ENCODE measurements at regions not wholly inside any gene's neighbourhood (a gene's known extent, or its start where the extent isn't known, plus 50 kb on each side); places are given as distances from the start of the nearest gene placed in this dataset.
"Not testable (repeated sequence)": the region's sequence is repeated elsewhere in the genome, so short reads cannot be mapped to it uniquely, and the experiment has no call there.

DNA sequence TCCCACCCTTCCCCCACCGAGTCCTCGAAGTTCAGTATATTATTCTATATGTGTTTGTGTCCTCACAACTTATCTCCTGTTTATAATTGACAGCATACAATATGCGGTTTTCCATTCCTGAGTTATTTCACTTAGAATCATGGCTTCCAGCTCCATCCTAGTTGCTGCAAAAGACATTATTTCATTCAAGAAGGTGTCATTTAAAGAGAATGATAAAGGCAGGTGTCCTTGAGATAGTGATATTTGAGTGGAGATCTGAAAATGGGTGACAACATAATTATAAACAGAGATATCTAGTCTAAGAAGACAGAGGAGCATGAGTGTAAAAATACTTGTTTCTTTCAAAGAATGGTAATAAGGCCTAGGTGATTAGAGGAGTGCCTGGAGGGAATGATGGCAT lies 876.8 kb downstream of the SLC6A15 start:
- no peak for DNase-seq (ENCODE audit: extremely low spot score)
- WGBS = 86% methylated on average over 3 of the region's 3 CpGs
- H3K4me1 ChIP-seq (ENCODE audit: insufficient read depth) = no peaks in the 10 kb centered on the region
- H3K27ac ChIP-seq (ENCODE audit: low read depth) = no peak overlapping the region
- no peaks in the 10 kb centered on the region for H3K36me3 ChIP-seq (ENCODE audit: insufficient read depth)
- H3K4me3 ChIP-seq (ENCODE audit: low read depth, low read length) = no peak overlapping the region

DNA sequence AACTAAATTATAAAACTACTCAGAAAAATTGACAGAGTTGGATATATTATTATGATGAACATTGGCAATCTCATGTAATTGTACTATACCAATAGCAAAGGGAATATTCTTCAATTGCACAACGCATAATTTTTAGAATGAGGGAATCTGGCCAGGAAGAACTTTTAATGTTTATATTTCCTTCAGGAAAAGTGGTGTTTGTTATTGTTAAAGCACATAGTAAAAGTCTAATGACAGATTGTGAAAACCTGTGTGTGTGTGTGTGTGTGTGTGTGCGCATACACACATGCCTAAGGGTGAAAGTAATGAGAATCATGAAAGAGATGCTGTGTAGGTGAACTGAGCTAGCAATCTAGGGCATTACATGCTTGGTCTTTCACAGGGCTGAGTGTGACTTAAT lies 877.7 kb downstream of the SLC6A15 start:
- no peak overlapping the region for H3K4me3 ChIP-seq (ENCODE audit: low read depth, low read length)
- 12% methylated on average over 2 of the region's 2 CpGs for WGBS
- no peaks in the 10 kb centered on the region for H3K4me1 ChIP-seq (ENCODE audit: insufficient read depth)
- no peak for DNase-seq (ENCODE audit: extremely low spot score)
- H3K27ac ChIP-seq (ENCODE audit: low read depth) = no peak overlapping the region
- H3K36me3 ChIP-seq (ENCODE audit: insufficient read depth) = no peaks in the 10 kb centered on the region

DNA sequence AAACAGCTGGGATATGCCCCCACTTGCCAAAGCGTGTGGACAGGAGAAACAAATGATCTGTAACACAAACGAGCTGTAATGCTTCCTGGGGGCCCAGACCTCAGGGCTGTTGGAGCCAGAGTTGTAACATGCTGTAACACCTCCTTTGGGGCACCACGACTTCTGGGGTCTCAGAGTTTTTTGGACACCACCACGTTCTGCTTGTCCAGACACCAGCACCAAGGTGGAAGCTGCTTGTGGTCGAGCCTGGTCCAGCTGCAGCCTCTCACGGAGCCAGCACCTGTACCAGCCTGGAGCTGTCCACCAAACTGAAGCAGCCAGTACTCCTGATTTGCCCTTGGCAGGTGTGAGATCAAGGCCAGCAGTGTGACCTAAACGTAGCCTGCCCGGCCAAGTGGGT lies 879.4 kb downstream of the SLC6A15 start:
- Histone ChIP-seq H3K4me3 (ENCODE audit: low read depth, low read length) (no peak overlapping the region), H3K27ac (ENCODE audit: low read depth) (no peak overlapping the region), H3K4me1 (ENCODE audit: insufficient read depth) (no peaks in the 10 kb centered on the region), H3K36me3 (ENCODE audit: insufficient read depth) (no peaks in the 10 kb centered on the region)
- 92% methylated on average over 8 of the region's 8 CpGs for WGBS
- no peak for DNase-seq (ENCODE audit: extremely low spot score)

DNA sequence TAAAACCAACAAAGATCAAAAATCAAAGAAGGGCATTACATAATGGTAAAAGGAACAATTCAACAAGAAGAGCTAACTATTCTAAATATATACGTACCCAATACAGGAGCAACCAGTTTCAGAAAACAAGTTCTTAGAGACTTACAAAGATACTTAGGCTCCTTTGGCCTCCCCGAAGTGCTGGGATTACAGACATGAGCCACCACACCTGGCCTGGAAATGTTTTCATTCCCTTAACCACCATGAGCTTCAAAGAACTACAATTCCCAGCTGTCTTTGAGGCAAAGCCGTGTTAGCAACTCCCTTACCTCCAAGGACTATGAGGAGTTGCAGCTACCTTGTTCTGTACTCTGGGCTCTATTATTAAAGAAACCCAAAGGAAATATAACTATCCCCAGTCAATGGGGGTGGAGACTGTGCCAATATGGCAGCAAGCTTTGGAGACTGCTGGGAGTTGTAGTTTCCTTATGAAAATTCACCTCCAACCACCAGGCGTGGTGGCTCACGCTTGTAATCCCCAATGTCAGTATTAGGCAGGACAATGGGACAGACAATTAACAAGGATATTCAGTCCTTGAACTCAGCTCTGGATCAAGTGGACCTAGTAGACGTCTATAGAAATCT lies 893.9 kb downstream of the SLC6A15 start:
- DNase-seq (ENCODE audit: extremely low spot score); H3K4me3 ChIP-seq (ENCODE audit: low read depth, low read length); H3K4me1 ChIP-seq (ENCODE audit: insufficient read depth); H3K36me3 ChIP-seq (ENCODE audit: insufficient read depth); H3K27ac ChIP-seq (ENCODE audit: low read depth): not testable (repeated sequence)
- 86% methylated on average over 6 of the region's 6 CpGs for WGBS

DNA sequence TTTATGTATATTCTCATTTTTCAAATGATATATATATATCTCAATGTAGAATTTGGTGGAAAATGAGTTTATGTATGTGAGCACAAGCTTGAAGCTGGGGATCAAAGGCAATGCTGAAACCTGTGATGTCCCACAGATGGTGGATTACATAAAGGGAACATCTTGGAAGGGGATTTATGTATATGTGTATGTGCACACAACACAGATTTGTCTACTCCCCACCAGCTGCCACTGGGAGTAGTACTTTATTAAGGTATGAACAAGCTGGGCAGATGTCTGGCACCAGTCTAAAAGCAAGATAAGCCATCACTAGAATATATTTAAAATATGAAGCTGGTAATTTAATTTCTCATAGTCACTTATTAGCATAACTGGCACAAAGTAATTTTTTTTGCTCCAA lies 895.6 kb downstream of the SLC6A15 start:
- no peaks in the 10 kb centered on the region for H3K4me1 ChIP-seq (ENCODE audit: insufficient read depth)
- DNase-seq (ENCODE audit: extremely low spot score) = no peak
- no peak overlapping the region for H3K27ac ChIP-seq (ENCODE audit: low read depth)
- no peaks in the 10 kb centered on the region for H3K36me3 ChIP-seq (ENCODE audit: insufficient read depth)
- H3K4me3 ChIP-seq (ENCODE audit: low read depth, low read length) = no peak overlapping the region

DNA sequence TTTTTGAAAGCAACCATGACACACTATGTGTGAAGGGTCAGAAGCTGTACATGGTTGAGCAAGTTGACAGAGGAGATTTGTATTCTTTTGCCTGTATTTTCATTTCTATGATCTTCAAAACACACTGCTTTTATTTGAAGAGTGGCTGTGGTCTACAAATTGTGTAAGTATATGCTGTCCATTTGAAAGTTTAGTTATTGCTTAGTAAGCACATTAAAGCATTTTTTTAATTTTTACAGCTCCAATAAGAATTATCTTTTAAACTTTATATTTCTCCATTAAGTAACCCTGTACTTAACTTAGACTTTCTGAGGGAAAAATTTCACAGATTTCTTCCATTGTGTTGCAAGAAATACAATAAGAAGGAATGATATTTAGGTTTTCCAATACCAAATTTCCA lies 915.2 kb downstream of the SLC6A15 start:
- no peaks in the 10 kb centered on the region for H3K4me1 ChIP-seq (ENCODE audit: insufficient read depth)
- H3K27ac ChIP-seq (ENCODE audit: low read depth) = no peak overlapping the region
- no peaks in the 10 kb centered on the region for H3K36me3 ChIP-seq (ENCODE audit: insufficient read depth)
- DNase-seq (ENCODE audit: extremely low spot score) = no peak
- no peak overlapping the region for H3K4me3 ChIP-seq (ENCODE audit: low read depth, low read length)

DNA sequence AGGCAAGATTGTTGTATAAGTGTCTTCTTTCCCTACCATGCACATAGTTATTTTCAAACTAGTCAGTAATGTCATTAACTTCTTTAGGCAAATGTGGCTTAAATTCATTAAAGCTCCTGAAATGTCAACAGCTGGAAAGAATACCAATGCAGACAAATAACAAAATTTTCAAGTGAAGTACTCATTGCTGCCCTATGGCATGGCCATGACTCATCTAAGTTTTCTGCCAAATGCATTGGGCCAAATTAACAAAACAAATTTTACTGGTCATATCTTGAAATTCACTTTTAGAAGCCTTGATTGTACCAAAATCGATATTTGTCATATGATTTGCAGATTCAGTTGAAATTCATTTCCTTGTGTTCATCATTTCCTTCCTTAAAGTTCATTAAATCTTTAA lies 915.9 kb downstream of the SLC6A15 start:
- no peak overlapping the region for H3K4me3 ChIP-seq (ENCODE audit: low read depth, low read length)
- H3K36me3 ChIP-seq (ENCODE audit: insufficient read depth) = no peaks in the 10 kb centered on the region
- WGBS = 88% methylated on average over 1 of the region's 1 CpG
- no peaks in the 10 kb centered on the region for H3K4me1 ChIP-seq (ENCODE audit: insufficient read depth)
- no peak overlapping the region for H3K27ac ChIP-seq (ENCODE audit: low read depth)
- no peak for DNase-seq (ENCODE audit: extremely low spot score)

DNA sequence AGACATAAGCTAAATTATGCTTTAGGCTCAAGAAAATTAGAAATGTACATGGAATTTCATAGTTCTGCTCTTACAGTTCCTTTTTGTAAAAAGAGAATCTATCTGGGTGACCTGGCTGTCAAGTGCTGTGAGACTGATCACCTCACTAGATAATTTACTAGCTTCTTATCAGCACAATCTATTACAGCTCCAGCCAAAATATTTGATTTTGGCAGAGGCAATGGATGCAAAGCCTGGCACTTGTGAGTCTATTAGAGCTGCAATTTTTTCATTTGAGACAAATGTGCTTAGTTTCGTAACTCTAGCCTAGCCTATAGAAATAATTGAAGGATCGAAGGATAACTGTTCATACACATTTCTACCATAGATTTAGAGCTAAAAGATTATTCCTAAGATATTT lies 927.5 kb downstream of the SLC6A15 start:
- Histone ChIP-seq H3K4me1 (ENCODE audit: insufficient read depth) (no peaks in the 10 kb centered on the region), H3K27ac (ENCODE audit: low read depth) (no peak overlapping the region), H3K4me3 (ENCODE audit: low read depth, low read length) (no peak overlapping the region), H3K36me3 (ENCODE audit: insufficient read depth) (no peaks in the 10 kb centered on the region)
- DNase-seq (ENCODE audit: extremely low spot score) = no peak
- WGBS = 55% methylated on average over 2 of the region's 2 CpGs

DNA sequence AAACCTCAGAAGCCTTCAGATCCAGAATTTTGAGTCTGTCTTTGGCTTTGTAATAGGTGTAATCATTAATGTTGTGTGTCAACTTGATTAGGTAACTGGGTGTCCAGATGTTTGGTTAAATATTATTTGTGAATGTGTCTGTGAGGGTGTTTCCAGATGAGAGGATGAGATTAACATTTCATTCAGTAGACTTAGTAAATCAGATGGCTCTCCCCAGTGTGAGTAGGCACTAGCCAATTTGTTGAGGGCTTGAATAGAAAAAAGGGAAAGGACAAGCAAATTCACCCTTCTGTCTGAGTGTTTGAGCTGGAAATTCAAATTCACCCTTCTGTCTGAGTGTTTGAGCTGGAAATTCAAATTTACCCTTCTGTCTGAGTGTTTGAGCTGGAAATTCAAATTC lies 932.2 kb downstream of the SLC6A15 start:
- Histone ChIP-seq H3K4me1 (ENCODE audit: insufficient read depth) (no peaks in the 10 kb centered on the region), H3K36me3 (ENCODE audit: insufficient read depth) (no peaks in the 10 kb centered on the region), H3K4me3 (ENCODE audit: low read depth, low read length) (no peak overlapping the region), H3K27ac (ENCODE audit: low read depth) (no peak overlapping the region)
- DNase-seq (ENCODE audit: extremely low spot score) = no peak

DNA sequence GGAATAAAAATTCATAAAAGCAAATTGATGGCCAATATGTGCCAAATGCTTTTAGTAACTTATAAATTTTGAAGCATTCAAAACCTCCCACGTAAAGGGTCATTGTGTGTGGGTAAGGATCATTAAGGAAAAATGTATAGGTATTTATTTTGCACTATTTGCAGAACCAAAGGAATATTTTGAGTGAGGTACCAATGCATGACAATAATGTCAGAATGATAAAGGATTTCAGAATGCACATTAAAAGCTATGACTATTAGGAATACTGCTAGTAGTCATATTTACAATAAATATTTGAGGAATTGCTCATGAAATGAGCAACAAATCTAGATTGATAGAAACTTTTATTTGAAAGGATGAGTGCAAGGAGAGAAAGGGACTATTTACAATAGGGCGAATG lies 932.8 kb downstream of the SLC6A15 start:
- 89% methylated on average over 2 of the region's 2 CpGs for WGBS
- DNase-seq (ENCODE audit: extremely low spot score) = no peak
- Histone ChIP-seq H3K4me1 (ENCODE audit: insufficient read depth) (no peaks in the 10 kb centered on the region), H3K36me3 (ENCODE audit: insufficient read depth) (no peaks in the 10 kb centered on the region), H3K27ac (ENCODE audit: low read depth) (no peak overlapping the region), H3K4me3 (ENCODE audit: low read depth, low read length) (no peak overlapping the region)

DNA sequence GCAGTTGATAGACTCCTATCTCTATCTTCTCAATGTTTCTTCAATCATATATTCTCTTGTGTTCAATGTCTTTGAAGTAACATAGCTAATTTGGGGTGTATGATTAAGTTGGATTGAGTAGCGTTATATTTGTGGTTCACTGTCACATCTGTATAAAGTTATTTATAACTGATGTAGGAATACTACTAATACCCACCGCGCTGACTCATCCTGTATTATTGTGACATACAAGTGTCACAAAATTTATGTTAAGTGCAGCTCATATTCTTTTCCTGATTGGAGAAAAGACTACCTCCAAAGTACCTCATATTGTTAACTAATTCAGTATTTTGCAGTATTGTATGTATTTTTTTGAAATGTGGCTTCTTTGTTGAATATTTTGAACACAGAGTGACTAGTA lies 940.8 kb downstream of the SLC6A15 start:
- no peak overlapping the region for H3K4me3 ChIP-seq (ENCODE audit: low read depth, low read length)
- H3K36me3 ChIP-seq (ENCODE audit: insufficient read depth) = no peaks in the 10 kb centered on the region
- no peaks in the 10 kb centered on the region for H3K4me1 ChIP-seq (ENCODE audit: insufficient read depth)
- no peak overlapping the region for H3K27ac ChIP-seq (ENCODE audit: low read depth)
- WGBS = 90% methylated on average over 3 of the region's 3 CpGs
- DNase-seq (ENCODE audit: extremely low spot score) = no peak

DNA sequence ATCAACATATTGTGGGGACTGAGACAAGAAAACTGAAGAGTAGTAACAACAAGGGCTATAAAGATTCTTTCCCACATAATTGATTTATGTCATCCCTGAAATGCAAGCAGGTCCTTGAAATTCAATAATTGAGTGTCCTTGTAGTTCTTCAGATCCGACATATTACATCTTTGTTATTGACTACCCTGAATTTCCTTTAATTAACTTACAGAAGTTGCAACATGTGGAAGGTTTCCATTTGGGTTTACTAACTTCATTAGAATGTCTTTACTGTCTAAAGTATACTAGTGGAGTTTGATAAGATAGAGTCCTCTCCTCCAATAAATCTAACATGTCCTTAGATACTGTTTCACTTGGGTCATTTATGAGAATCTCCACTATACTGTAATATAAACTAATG lies 951.8 kb downstream of the SLC6A15 start:
- Histone ChIP-seq H3K27ac (ENCODE audit: low read depth) (no peak overlapping the region), H3K4me3 (ENCODE audit: low read depth, low read length) (no peak overlapping the region), H3K36me3 (ENCODE audit: insufficient read depth) (no peaks in the 10 kb centered on the region), H3K4me1 (ENCODE audit: insufficient read depth) (no peaks in the 10 kb centered on the region)
- 93% methylated on average over 1 of the region's 1 CpG for WGBS
- DNase-seq (ENCODE audit: extremely low spot score) = no peak

DNA sequence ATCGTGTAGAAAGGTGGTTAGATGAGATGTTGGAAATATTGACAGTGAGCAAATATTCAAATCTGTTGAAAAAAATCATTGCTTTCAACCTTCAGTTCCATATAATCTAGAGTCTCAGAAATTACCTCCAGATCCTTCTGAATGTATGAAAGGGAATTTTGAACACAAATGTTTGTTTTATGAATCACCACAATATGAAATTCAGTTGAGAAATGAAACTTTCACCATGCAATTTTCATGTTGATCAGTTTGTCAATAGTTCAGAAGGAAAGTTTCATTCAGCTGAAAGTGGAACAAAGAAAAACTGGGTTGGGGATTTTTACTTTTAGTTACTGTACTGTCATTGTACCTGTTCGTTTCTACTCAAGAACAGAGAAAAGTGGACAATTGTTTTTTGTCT lies 953.6 kb downstream of the SLC6A15 start:
- WGBS = 78% methylated on average over 2 of the region's 2 CpGs
- H3K4me3 ChIP-seq (ENCODE audit: low read depth, low read length) = no peak overlapping the region
- no peaks in the 10 kb centered on the region for H3K4me1 ChIP-seq (ENCODE audit: insufficient read depth)
- H3K27ac ChIP-seq (ENCODE audit: low read depth) = no peak overlapping the region
- no peaks in the 10 kb centered on the region for H3K36me3 ChIP-seq (ENCODE audit: insufficient read depth)
- no peak for DNase-seq (ENCODE audit: extremely low spot score)

DNA sequence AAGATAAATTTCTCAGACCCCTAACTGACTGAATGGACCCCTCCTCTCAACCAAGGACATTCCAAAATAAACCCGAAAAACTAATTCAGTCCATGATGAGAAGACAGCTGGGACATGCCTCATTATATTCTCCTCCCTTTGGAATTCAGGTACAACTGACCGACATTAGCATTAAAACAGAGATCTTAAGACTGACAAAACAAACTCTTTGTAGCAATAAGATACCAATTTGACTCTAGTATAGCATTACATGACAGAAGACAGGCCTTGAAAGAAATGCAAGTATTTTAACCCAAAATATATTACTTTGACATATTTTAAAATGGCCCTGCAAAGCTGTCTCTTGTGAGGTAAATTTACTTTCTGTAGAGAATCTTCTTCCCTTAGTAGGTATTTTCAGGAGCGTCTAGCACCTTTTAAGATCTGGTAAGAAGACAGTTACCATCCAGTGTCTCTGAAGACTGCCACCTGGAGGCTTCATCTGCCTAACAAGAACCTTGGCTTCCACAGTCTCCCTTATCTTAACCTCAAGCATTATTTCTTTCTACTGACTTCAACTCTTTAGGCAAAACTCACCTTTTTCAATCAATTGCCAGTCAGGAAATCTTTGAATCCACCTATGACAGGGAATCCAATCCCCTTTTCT lies 957.5 kb downstream of the SLC6A15 start:
- Histone ChIP-seq H3K4me1 (ENCODE audit: insufficient read depth) (no peaks in the 10 kb centered on the region), H3K36me3 (ENCODE audit: insufficient read depth) (no peaks in the 10 kb centered on the region), H3K4me3 (ENCODE audit: low read depth, low read length) (no peak overlapping the region), H3K27ac (ENCODE audit: low read depth) (no peak overlapping the region)
- DNase-seq (ENCODE audit: extremely low spot score) = no peak
- 63% methylated on average over 3 of the region's 3 CpGs for WGBS
